ENCODE measurements at regions not wholly inside any gene's neighbourhood (a gene's known extent, or its start where the extent isn't known, plus 50 kb on each side); places are given as distances from the start of the nearest gene placed in this dataset.

DNA sequence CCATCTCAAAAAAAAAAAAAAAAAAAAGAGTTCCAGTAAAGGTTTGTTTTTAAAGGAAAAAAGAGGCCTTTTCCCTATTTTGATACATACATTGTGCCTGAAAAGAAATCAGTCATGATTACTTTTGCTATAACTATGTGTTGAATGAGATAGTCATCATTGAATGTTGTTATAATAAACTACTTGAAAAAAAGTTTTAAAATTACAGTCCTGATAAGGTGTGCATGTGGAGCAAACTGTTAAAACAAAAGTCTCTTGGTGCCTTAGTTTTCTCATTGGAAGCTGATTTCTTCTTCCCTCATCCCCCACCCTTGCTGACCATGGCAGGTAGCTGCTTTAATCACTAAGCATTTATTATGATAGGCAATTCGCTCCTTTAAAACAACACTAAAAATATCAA, 172.3 kb upstream of the TBCA start:
- no peak overlapping the region for H3K27ac ChIP-seq (ENCODE audit: low read length)
- H3K36me3 ChIP-seq (ENCODE audit: control insufficient read depth in 2 of 2, insufficient read depth in 2 of 2, low read length in 2 of 2) = no peaks in the 10 kb centered on the region
- H3K4me1 ChIP-seq (ENCODE audit: control insufficient read depth, insufficient read depth, low read length) = no peaks in the 10 kb centered on the region
- peaks cover 0 to 3% of the 10 kb centered on the region in 2 donors for H3K27me3 ChIP-seq (ENCODE audit: control insufficient read depth in 1 of 2, insufficient read depth in 2 of 2, low read length in 2 of 2)
- H3K9me3 ChIP-seq (ENCODE audit: control insufficient read depth in 2 of 2, low read length in 2 of 2) = no peaks in the 10 kb centered on the region
- H3K4me3 ChIP-seq (ENCODE audit: low read length in 2 of 2) = no peak overlapping the region
- no peak overlapping the region for H3K9ac ChIP-seq (ENCODE audit: low read length in 2 of 2)

DNA sequence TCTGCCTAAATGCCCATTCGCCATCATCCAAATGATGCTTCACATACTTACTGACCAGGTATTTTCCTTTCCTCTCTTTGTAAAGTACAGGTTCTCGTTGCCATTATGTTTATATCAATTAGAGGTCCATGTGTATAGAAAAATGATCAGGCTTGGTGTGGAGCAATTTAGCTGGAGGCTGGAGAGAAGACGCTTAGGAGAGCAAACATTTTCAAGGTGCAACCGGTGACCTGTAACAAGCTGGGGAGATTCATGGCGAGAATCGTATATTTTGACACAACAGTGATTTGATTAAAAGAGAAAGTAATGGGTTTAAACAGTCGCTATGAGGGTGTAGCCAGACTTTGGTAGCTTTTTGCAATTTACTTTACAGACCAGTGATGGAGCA, 170.9 kb upstream of the TBCA start:
- Histone ChIP-seq H3K27ac (ENCODE audit: low read length) (no peak overlapping the region), H3K27me3 (ENCODE audit: control insufficient read depth in 1 of 2, insufficient read depth in 2 of 2, low read length in 2 of 2) (peaks cover 0 to 3% of the 10 kb centered on the region in 2 donors), H3K9me3 (ENCODE audit: control insufficient read depth in 2 of 2, low read length in 2 of 2) (no peaks in the 10 kb centered on the region), H3K36me3 (ENCODE audit: control insufficient read depth in 2 of 2, insufficient read depth in 2 of 2, low read length in 2 of 2) (no peaks in the 10 kb centered on the region), H3K4me1 (ENCODE audit: control insufficient read depth, insufficient read depth, low read length) (no peaks in the 10 kb centered on the region), H3K4me3 (ENCODE audit: low read length in 2 of 2) (no peak overlapping the region), H3K9ac (ENCODE audit: low read length in 2 of 2) (no peak overlapping the region)

DNA sequence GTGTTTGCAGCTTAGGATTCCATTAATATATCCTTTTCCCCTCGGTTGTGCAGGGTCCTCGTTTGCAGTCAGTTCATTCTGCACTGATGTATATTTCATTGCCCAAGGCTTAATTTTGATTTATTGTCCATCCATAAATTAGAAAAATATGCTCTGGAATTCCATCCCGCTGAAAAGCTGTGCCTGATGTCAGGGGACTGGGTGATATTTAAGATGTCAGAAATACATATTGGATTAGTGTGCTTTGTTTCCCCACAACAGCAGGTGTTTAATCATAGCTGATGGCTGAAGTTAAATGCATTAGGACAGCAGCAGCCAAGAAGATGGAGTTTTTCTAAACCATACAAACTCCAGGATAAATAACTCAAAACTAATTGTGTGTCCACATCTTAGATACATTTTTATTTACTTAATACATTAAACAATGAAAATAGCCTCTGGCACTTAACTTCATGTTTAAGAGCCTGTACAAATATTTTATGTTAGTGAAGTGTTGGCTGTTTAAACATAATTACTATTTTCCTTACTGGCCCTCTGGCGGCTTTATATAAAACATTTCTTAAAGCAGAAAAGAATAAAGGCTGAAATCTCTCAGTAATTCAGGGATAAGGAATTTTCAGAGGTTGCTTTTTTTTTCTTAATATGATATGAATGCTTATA, 170.4 kb upstream of the TBCA start:
- no peak overlapping the region for H3K27ac ChIP-seq (ENCODE audit: low read length)
- no peak overlapping the region for H3K9ac ChIP-seq (ENCODE audit: low read length in 2 of 2)
- no peaks in the 10 kb centered on the region for H3K36me3 ChIP-seq (ENCODE audit: control insufficient read depth in 2 of 2, insufficient read depth in 2 of 2, low read length in 2 of 2)
- no peaks in the 10 kb centered on the region for H3K4me1 ChIP-seq (ENCODE audit: control insufficient read depth, insufficient read depth, low read length)
- no peaks in the 10 kb centered on the region for H3K9me3 ChIP-seq (ENCODE audit: control insufficient read depth in 2 of 2, low read length in 2 of 2)
- H3K4me3 ChIP-seq (ENCODE audit: low read length in 2 of 2) = no peak overlapping the region
- peaks cover 0 to 3% of the 10 kb centered on the region in 2 donors for H3K27me3 ChIP-seq (ENCODE audit: control insufficient read depth in 1 of 2, insufficient read depth in 2 of 2, low read length in 2 of 2)

DNA sequence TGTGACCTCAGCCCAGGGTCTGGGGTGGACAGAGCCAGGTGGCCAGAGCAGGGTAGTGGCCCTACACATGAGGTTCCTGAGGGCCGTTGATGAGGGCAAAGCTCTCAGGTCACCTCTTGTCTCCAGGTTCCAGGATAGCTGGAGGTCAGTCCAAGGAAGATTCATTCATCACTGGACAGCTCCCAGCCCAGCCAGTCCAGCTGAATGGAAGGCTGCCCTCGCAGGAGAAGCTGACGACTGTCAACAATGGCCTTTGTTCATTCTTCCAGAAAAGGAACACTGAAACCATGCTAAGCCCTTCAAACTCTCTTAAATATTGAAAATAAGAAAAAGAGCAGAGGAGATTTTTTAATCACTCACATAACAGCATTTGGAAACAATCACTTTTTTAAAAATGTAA, 169.7 kb upstream of the TBCA start:
- Histone ChIP-seq H3K27me3 (ENCODE audit: control insufficient read depth in 1 of 2, insufficient read depth in 2 of 2, low read length in 2 of 2) (peaks cover 0 to 3% of the 10 kb centered on the region in 2 donors), H3K9me3 (ENCODE audit: control insufficient read depth in 2 of 2, low read length in 2 of 2) (no peaks in the 10 kb centered on the region), H3K36me3 (ENCODE audit: control insufficient read depth in 2 of 2, insufficient read depth in 2 of 2, low read length in 2 of 2) (no peaks in the 10 kb centered on the region), H3K4me1 (ENCODE audit: control insufficient read depth, insufficient read depth, low read length) (no peaks in the 10 kb centered on the region), H3K9ac (ENCODE audit: low read length in 2 of 2) (no peak overlapping the region), H3K27ac (ENCODE audit: low read length) (no peak overlapping the region), H3K4me3 (ENCODE audit: low read length in 2 of 2) (no peak overlapping the region)

DNA sequence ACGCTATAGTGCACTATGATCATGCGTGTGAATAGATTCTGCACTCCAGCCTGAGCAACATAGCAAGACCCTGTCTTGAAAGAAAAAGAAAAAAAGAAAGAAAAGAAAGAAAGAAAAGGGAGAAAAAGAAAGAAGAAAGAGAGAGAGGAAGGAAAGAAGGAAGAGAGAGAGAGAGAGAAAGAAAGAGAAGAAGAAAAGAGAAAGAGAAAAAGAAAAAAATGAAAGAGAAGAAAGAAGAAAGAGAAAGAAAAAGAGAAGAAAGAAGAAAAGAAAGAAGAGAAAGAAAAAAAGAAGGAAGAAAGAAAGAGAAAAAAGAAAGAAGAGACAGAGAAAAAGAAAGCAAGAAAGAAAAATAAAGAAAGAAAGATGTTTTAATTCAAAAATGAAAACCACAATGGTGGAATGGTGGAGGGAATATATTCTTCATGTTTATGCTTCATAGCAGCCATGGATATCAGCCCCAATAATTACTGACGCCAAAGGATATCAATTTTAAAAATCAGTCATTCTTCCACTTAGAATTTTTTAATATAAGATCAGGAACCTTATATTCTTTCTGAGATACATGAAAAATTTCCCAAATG, 168.7 kb upstream of the TBCA start:
- Histone ChIP-seq H3K9me3 (ENCODE audit: control insufficient read depth in 2 of 2, low read length in 2 of 2) (no peaks in the 10 kb centered on the region), H3K9ac (ENCODE audit: low read length in 2 of 2) (no peak overlapping the region), H3K27ac (ENCODE audit: low read length) (no peak overlapping the region), H3K4me1 (ENCODE audit: control insufficient read depth, insufficient read depth, low read length) (no peaks in the 10 kb centered on the region), H3K27me3 (ENCODE audit: control insufficient read depth in 1 of 2, insufficient read depth in 2 of 2, low read length in 2 of 2) (peaks cover 0 to 3% of the 10 kb centered on the region in 2 donors), H3K4me3 (ENCODE audit: low read length in 2 of 2) (no peak overlapping the region), H3K36me3 (ENCODE audit: control insufficient read depth in 2 of 2, insufficient read depth in 2 of 2, low read length in 2 of 2) (no peaks in the 10 kb centered on the region)

DNA sequence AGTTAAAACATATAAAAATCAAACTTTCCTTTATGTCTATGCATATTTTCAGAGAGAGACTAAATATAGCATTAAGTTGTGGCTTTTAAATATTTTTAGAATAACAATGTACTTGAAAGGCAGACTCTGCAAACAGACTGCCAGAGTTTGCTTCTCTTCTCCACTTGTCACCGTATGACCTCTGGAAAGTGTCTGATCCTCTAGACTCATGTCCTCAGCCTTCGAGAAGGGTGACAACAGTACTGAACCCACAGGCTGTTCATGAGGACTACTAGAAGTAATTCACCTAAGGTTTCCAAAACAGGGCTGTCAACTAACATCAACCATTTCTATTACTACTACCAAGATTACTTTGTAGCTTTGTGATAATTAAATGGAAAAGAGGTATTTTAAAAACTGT, 167.7 kb upstream of the TBCA start:
- Histone ChIP-seq H3K4me1 (ENCODE audit: control insufficient read depth, insufficient read depth, low read length) (no peaks in the 10 kb centered on the region), H3K9ac (ENCODE audit: low read length in 2 of 2) (no peak overlapping the region), H3K27ac (ENCODE audit: low read length) (no peak overlapping the region), H3K27me3 (ENCODE audit: control insufficient read depth in 1 of 2, insufficient read depth in 2 of 2, low read length in 2 of 2) (peaks cover 0 to 3% of the 10 kb centered on the region in 2 donors), H3K4me3 (ENCODE audit: low read length in 2 of 2) (no peak overlapping the region), H3K9me3 (ENCODE audit: control insufficient read depth in 2 of 2, low read length in 2 of 2) (no peaks in the 10 kb centered on the region), H3K36me3 (ENCODE audit: control insufficient read depth in 2 of 2, insufficient read depth in 2 of 2, low read length in 2 of 2) (no peaks in the 10 kb centered on the region)

DNA sequence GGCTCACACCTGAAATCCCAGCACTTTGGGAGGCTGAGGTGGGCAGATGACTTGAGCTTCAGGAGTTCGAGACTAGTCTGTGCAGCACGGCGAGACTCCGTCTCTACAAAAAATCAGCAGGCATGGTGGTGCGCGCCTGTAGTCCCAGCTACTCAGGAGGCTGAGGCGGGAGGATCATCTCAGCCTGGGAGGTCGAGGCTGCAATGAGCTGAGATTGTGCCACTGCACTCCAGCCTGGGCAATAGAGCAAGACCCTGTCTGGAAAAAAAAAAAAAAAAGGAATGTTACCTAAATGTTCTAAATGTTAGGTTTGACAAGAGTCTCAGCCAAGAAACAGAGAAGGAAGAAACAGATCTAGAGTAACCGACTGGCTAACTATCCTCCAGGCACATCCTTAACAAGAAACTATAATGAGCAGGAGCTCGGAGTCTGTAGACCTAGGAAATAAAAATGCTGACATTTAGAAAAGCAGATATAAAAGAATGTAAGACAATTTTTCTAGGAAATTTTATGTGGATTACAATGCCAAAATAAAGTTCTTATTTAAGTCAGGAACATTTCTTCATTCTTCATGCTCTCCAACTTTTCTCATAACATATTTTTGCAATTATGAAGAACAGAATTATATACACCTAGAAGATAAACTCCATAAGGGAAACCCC, 166.6 kb upstream of the TBCA start:
- Histone ChIP-seq H3K4me1 (ENCODE audit: control insufficient read depth, insufficient read depth, low read length) (no peaks in the 10 kb centered on the region), H3K27me3 (ENCODE audit: control insufficient read depth in 1 of 2, insufficient read depth in 2 of 2, low read length in 2 of 2) (peaks cover 0 to 3% of the 10 kb centered on the region in 2 donors), H3K9ac (ENCODE audit: low read length in 2 of 2) (no peak overlapping the region), H3K27ac (ENCODE audit: low read length) (no peak overlapping the region), H3K4me3 (ENCODE audit: low read length in 2 of 2) (no peak overlapping the region), H3K36me3 (ENCODE audit: control insufficient read depth in 2 of 2, insufficient read depth in 2 of 2, low read length in 2 of 2) (no peaks in the 10 kb centered on the region), H3K9me3 (ENCODE audit: control insufficient read depth in 2 of 2, low read length in 2 of 2) (no peaks in the 10 kb centered on the region)

DNA sequence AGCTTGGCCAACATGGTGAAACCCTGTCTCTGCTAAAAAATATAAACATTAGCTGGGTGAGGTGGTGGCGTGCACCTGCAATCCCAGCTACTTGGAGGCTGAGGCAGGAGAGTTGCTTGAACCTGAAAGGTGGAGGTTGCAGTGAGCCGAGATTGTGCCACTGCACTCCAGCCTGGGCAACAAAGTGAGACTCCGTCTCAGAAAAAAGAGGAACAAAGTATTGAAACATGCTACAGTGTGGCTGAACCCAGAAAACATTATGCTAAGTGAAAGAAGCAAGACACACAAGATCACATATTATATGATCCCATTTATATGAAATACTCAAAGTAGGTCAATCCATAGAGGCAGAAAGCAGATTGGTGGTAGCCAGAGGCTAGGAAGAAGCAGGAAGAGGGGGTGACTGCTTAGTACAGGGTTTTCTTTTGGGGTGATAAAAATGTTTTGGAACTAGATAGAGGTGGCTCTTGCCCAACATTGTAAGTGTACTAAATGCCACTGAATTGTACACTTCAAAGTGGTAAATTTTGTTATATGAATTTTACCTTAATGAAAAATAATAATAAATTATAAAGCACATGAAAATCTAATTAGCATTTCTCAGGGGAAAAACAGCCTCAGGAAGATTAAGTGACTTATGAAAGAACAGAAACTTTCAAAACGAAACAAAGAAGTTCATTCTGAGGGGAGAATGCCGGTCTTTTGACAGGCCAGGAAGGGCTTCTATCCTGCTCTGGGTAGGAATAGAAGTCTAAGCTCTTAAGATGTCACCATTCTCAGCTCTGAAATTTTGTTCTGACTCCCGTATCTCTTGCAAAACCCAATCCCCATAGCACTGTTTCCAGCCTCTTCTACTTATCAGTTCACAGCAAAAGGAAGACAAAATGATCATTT, 161.1 kb upstream of the TBCA start:
- Histone ChIP-seq H3K27me3 (ENCODE audit: control insufficient read depth in 1 of 2, insufficient read depth in 2 of 2, low read length in 2 of 2) (no peaks in the 10 kb centered on the region), H3K36me3 (ENCODE audit: control insufficient read depth in 2 of 2, insufficient read depth in 2 of 2, low read length in 2 of 2) (no peaks in the 10 kb centered on the region), H3K9ac (ENCODE audit: low read length in 2 of 2) (no peak overlapping the region), H3K27ac (ENCODE audit: low read length) (no peak overlapping the region), H3K9me3 (ENCODE audit: control insufficient read depth in 2 of 2, low read length in 2 of 2) (no peaks in the 10 kb centered on the region), H3K4me3 (ENCODE audit: low read length in 2 of 2) (no peak overlapping the region), H3K4me1 (ENCODE audit: control insufficient read depth, insufficient read depth, low read length) (no peaks in the 10 kb centered on the region)

DNA sequence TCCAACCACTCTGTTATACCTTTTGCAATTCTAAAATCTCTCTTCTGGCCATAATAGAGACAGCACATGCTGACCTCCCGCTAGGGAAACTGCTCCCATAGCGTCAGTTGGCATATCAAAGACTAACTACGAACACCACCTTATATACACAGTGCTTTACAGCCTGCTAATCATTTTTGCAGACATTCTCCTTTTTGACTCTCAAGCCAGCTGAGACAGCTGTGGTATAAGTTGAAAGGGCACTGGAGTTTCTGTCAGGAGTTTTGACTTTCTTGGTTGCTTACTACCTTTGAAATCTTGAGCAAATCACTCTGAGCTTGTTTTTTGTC, 160.2 kb upstream of the TBCA start:
- Histone ChIP-seq H3K36me3 (ENCODE audit: control insufficient read depth in 2 of 2, insufficient read depth in 2 of 2, low read length in 2 of 2) (no peaks in the 10 kb centered on the region), H3K9me3 (ENCODE audit: control insufficient read depth in 2 of 2, low read length in 2 of 2) (no peaks in the 10 kb centered on the region), H3K27me3 (ENCODE audit: control insufficient read depth in 1 of 2, insufficient read depth in 2 of 2, low read length in 2 of 2) (no peaks in the 10 kb centered on the region), H3K9ac (ENCODE audit: low read length in 2 of 2) (no peak overlapping the region), H3K4me3 (ENCODE audit: low read length in 2 of 2) (no peak overlapping the region), H3K4me1 (ENCODE audit: control insufficient read depth, insufficient read depth, low read length) (no peaks in the 10 kb centered on the region), H3K27ac (ENCODE audit: low read length) (no peak overlapping the region)

DNA sequence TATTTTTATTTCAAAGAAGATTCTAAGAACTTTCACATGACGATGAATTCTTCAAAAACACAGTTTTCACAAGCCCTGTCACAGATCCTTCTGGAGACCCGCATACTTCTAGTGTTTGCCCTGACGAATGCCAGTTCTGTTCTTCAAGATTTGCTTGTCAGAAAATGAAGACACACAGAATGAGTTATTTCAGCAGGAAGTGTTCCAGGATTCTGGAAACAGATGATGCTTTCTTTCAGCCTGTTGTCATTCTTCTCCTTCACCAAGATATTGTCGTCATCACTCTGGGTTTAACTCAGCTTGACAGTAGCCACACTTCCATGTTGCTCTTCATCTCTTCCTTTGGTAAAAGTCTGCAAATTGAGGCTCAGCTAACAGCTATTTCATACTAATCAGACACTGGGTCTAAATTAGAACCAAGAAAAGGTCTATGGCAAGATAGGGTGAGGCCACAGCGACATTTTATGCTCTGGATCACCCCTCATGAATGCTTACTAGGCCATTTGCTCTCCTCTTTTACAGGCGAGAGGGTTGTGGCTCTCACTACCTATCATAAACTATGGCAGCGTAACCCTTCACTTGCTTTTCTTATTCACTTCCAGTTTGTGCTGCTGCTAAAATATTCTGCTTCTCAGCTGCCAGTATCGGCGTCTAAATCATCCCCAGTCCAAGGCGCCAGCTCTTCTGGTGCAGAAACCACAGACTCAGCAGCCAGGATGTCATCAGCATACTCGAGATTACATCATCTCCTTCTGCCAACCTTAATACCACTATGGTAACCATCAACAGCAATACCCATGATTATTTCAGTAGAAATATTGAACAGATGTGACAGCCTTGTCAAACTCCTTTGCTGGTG, 159.6 kb upstream of the TBCA start:
- no peak overlapping the region for H3K9ac ChIP-seq (ENCODE audit: low read length in 2 of 2)
- H3K4me1 ChIP-seq (ENCODE audit: control insufficient read depth, insufficient read depth, low read length) = no peaks in the 10 kb centered on the region
- H3K4me3 ChIP-seq (ENCODE audit: low read length in 2 of 2) = no peak overlapping the region
- H3K9me3 ChIP-seq (ENCODE audit: control insufficient read depth in 2 of 2, low read length in 2 of 2) = no peaks in the 10 kb centered on the region
- no peaks in the 10 kb centered on the region for H3K36me3 ChIP-seq (ENCODE audit: control insufficient read depth in 2 of 2, insufficient read depth in 2 of 2, low read length in 2 of 2)
- H3K27ac ChIP-seq (ENCODE audit: low read length) = no peak overlapping the region
- no peaks in the 10 kb centered on the region for H3K27me3 ChIP-seq (ENCODE audit: control insufficient read depth in 1 of 2, insufficient read depth in 2 of 2, low read length in 2 of 2)
